NCI-H2029 (cell line): ENCODE measurements at regions not wholly inside any gene's neighbourhood (a gene's known extent, or its start where the extent isn't known, plus 50 kb on each side); places are given as distances from the start of the nearest gene placed in this dataset.
"Not testable (repeated sequence)": the region's sequence is repeated elsewhere in the genome, so short reads cannot be mapped to it uniquely, and the experiment has no call there.

Experiments
- DNase-seq: peaks from one replicate; lab custom pipeline; 2025; lab: John Stamatoyannopoulos, UW

- no peak for DNase-seq
These were observed 99.0 kb upstream of the CDYL start for GRCh38 chr6:4677011-4677750.

- no peak for DNase-seq
These were observed 100.2 kb upstream of the CDYL start for GRCh38 chr6:4676016-4676415.

GRCh38 chr6:4675121-4675520, 101.1 kb upstream of the CDYL start:
- DNase-seq: no peak

GRCh38 chr6:4673861-4674260, 102.3 kb upstream of the CDYL start:
- DNase-seq: no peak

GRCh38 chr6:4672772-4673171, 103.4 kb upstream of the CDYL start:
- DNase-seq: no peak

GRCh38 chr6:4671587-4672115, 104.6 kb upstream of the CDYL start:
- DNase-seq: no peak

GRCh38 chr6:4670824-4671409, 105.3 kb upstream of the CDYL start:
- DNase-seq: no peak

- no peak for DNase-seq
These were observed 105.9 kb upstream of the CDYL start for GRCh38 chr6:4670290-4670689.

GRCh38 chr6:4668271-4669179, 107.7 kb upstream of the CDYL start:
- no peak for DNase-seq

- DNase-seq: no peak
These were observed 108.6 kb upstream of the CDYL start for GRCh38 chr6:4667591-4667990.

- DNase-seq: no peak
These were observed 109.2 kb upstream of the CDYL start for GRCh38 chr6:4666886-4667513.

- DNase-seq: no peak
These were observed 110.5 kb upstream of the CDYL start for GRCh38 chr6:4665489-4666417.

- DNase-seq: no peak
These were observed 111.3 kb upstream of the CDYL start for GRCh38 chr6:4664911-4665310.

GRCh38 chr6:4664117-4664626, 112.0 kb upstream of the CDYL start:
- no peak for DNase-seq

- DNase-seq: no peak
These were observed 113.3 kb upstream of the CDYL start for GRCh38 chr6:4662886-4663285.

GRCh38 chr6:4661391-4661790, 114.8 kb upstream of the CDYL start:
- DNase-seq: no peak

GRCh38 chr6:4660377-4661321, 115.6 kb upstream of the CDYL start:
- no peak for DNase-seq

GRCh38 chr6:4659719-4660118, 116.5 kb upstream of the CDYL start:
- not testable (repeated sequence) for DNase-seq

- no peak for DNase-seq
These were observed 117.7 kb upstream of the CDYL start for GRCh38 chr6:4658486-4658885.

- DNase-seq: no peak
These were observed 120.1 kb upstream of the CDYL start for GRCh38 chr6:4656106-4656505.
